CD4-positive, alpha-beta T cell treated with Interleukin-10 for 1 hour (primary cell): ENCODE measurements at regions not wholly inside any gene's neighbourhood (a gene's known extent, or its start where the extent isn't known, plus 50 kb on each side); places are given as distances from the start of the nearest gene placed in this dataset.

ENCODE experiments used
- DNase-seq: peaks from one replicate; pipeline ENCODE4 v3.0.0-alpha.2; 2020

GRCh38 chr18:2340335-2340734 lies 231.0 kb downstream of the METTL4 start:
- no peak for DNase-seq

GRCh38 chr18:2348003-2348402 lies 223.3 kb downstream of the METTL4 start:
- DNase-seq = no peak

GRCh38 chr18:2351126-2351850 lies 220.0 kb downstream of the METTL4 start:
- DNase-seq = no peak

- DNase-seq = no peak
These were observed 217.0 kb downstream of the METTL4 start for GRCh38 chr18:2354292-2354691.

GRCh38 chr18:2356906-2357305 lies 214.4 kb downstream of the METTL4 start:
- no peak for DNase-seq

- DNase-seq = no peak
These were observed 210.4 kb downstream of the METTL4 start for GRCh38 chr18:2360861-2361260.

GRCh38 chr18:2368102-2368501 lies 203.2 kb downstream of the METTL4 start:
- DNase-seq = no peak

- no peak for DNase-seq
These were observed 194.6 kb downstream of the METTL4 start for GRCh38 chr18:2376707-2377106.

GRCh38 chr18:2380101-2380500 lies 191.2 kb downstream of the METTL4 start:
- DNase-seq = no peak

- no peak for DNase-seq
These were observed 189.8 kb downstream of the METTL4 start for GRCh38 chr18:2381539-2381938.

GRCh38 chr18:2387588-2387987 lies 183.7 kb downstream of the METTL4 start:
- no peak for DNase-seq

GRCh38 chr18:2390158-2390557 lies 181.1 kb downstream of the METTL4 start:
- no peak for DNase-seq

- no peak for DNase-seq
These were observed 179.8 kb downstream of the METTL4 start for GRCh38 chr18:2391470-2391869.

- no peak for DNase-seq
These were observed 178.9 kb downstream of the METTL4 start for GRCh38 chr18:2392446-2392845.

GRCh38 chr18:2394684-2395083 lies 176.6 kb downstream of the METTL4 start:
- DNase-seq = no peak

- no peak for DNase-seq
These were observed 175.7 kb downstream of the METTL4 start for GRCh38 chr18:2395427-2396161.

- no peak for DNase-seq
These were observed 175.2 kb downstream of the METTL4 start for GRCh38 chr18:2396162-2396505.

GRCh38 chr18:2400701-2401196 lies 170.6 kb downstream of the METTL4 start:
- no peak for DNase-seq

- no peak for DNase-seq
These were observed 169.2 kb downstream of the METTL4 start for GRCh38 chr18:2402084-2402483.

GRCh38 chr18:2406544-2406943 lies 164.8 kb downstream of the METTL4 start:
- DNase-seq = no peak

GRCh38 chr18:2407961-2408360 lies 163.3 kb downstream of the METTL4 start:
- no peak for DNase-seq

GRCh38 chr18:2409906-2410305 lies 161.4 kb downstream of the METTL4 start:
- DNase-seq = no peak

GRCh38 chr18:2410688-2411087 lies 160.6 kb downstream of the METTL4 start:
- no peak for DNase-seq

- DNase-seq = no peak
These were observed 159.8 kb downstream of the METTL4 start for GRCh38 chr18:2411381-2411960.
